ENCODE measurements at regions not wholly inside any gene's neighbourhood (a gene's known extent, or its start where the extent isn't known, plus 50 kb on each side); places are given as distances from the start of the nearest gene placed in this dataset.
"Not testable (repeated sequence)": the region's sequence is repeated elsewhere in the genome, so short reads cannot be mapped to it uniquely, and the experiment has no call there.

DNA sequence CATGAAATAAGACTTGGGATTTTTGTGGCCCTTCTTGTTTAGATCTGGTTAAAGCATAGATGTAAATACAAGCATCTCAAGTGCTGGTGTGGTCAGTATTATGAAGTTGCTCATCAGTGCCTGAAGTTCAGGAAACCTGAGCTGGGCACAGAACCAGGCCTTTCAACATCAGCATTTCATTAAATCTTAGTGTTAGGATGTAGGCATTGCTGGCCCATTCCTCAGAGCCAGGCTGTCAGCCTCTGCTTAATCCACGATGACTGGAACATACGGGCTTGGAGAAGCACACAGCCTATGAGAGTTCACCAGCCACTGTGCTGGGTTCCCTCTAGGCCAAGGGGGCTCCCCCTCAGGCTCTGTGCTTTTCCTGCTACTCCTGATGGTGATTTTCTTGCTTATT, 270.2 kb downstream of the EN1 start:
- TF ChIP-seq POLR2A (IDR thresholded peaks at IDR 0.05), result no peak
- TF ChIP-seq, protein P1, sequence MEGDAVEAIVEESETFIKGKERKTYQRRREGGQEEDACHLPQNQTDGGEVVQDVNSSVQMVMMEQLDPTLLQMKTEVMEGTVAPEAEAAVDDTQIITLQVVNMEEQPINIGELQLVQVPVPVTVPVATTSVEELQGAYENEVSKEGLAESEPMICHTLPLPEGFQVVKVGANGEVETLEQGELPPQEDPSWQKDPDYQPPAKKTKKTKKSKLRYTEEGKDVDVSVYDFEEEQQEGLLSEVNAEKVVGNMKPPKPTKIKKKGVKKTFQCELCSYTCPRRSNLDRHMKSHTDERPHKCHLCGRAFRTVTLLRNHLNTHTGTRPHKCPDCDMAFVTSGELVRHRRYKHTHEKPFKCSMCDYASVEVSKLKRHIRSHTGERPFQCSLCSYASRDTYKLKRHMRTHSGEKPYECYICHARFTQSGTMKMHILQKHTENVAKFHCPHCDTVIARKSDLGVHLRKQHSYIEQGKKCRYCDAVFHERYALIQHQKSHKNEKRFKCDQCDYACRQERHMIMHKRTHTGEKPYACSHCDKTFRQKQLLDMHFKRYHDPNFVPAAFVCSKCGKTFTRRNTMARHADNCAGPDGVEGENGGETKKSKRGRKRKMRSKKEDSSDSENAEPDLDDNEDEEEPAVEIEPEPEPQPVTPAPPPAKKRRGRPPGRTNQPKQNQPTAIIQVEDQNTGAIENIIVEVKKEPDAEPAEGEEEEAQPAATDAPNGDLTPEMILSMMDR (IDR thresholded peaks at IDR 0.05 in 4 of 5, conservative IDR thresholded peaks at IDR 0.05 in 1 of 5), result no peak
- H3K27me3 ChIP-seq, result no peaks in the 10 kb centered on the region
- intact Hi-C loops (cut with DNase I; ENCODE audit: low total_unique reads) (loop anchor here (5.0 kb wide), 1 partner anchor 35 kb away; no protein-coding TSS in a partner anchor), in situ Hi-C loops (cut with MboI; ENCODE audit: low sequenced_read_pairs in 4 of 4) (no loop called here)
- ATAC-seq (peak in 1 of 2 donors; percentile 20), DNase-seq (no peak)
- H3K4me3 ChIP-seq, result no peak overlapping the region
- no peaks in the 10 kb centered on the region for H3K9me3 ChIP-seq
- no peaks in the 10 kb centered on the region for H3K36me3 ChIP-seq
- no peak overlapping the region for H3K27ac ChIP-seq
- H3K4me1 ChIP-seq, result peaks cover 6 to 11% of the 10 kb centered on the region in 2 donors

GRCh38 chr2:118576109-118576855, 271.2 kb downstream of the EN1 start:
- H3K4me3 ChIP-seq, result no peak overlapping the region
- no peak for DNase-seq
- intact Hi-C loops (cut with DNase I; ENCODE audit: low total_unique reads), result loop anchor here (5.0 kb wide), 1 partner anchor 34 kb away; no protein-coding TSS in a partner anchor
- peaks cover 6 to 10% of the 10 kb centered on the region in 2 donors for H3K4me1 ChIP-seq
- H3K27ac ChIP-seq, result no peak overlapping the region
- H3K36me3 ChIP-seq, result no peaks in the 10 kb centered on the region
- no peak for TF ChIP-seq POLR2A (IDR thresholded peaks at IDR 0.05)
- TF ChIP-seq, protein P1 (IDR thresholded peaks at IDR 0.05 in 4 of 5, conservative IDR thresholded peaks at IDR 0.05 in 1 of 5), result no peak
- no peaks in the 10 kb centered on the region for H3K9me3 ChIP-seq
- H3K27me3 ChIP-seq, result no peaks in the 10 kb centered on the region
- ATAC-seq, result no peak
- in situ Hi-C loops (cut with MboI; ENCODE audit: low sequenced_read_pairs in 4 of 4), result no loop called here

GRCh38 chr2:118572380-118572779, 275.1 kb downstream of the EN1 start:
- ATAC-seq; DNase-seq; H3K9me3 ChIP-seq; H3K4me1 ChIP-seq; intact Hi-C loops (cut with DNase I; ENCODE audit: low total_unique reads); H3K4me3 ChIP-seq; H3K27ac ChIP-seq; H3K36me3 ChIP-seq; in situ Hi-C loops (cut with MboI; ENCODE audit: low sequenced_read_pairs in 4 of 4); H3K27me3 ChIP-seq: not testable (repeated sequence)

GRCh38 chr2:118569876-118570535, 277.4 kb downstream of the EN1 start:
- Histone ChIP-seq H3K36me3 (no peaks in the 10 kb centered on the region), H3K4me1 (no peaks in the 10 kb centered on the region), H3K4me3 (no peak overlapping the region), H3K9me3 (no peaks in the 10 kb centered on the region), H3K27ac (no peak overlapping the region), H3K27me3 (no peaks in the 10 kb centered on the region)
- in situ Hi-C loops (cut with MboI; ENCODE audit: low sequenced_read_pairs in 4 of 4) (no loop called here), intact Hi-C loops (cut with DNase I; ENCODE audit: low total_unique reads) (no loop called here)
- ATAC-seq (no peak), DNase-seq (no peak)
- TF ChIP-seq, protein P1 (IDR thresholded peaks at IDR 0.05 in 4 of 5, conservative IDR thresholded peaks at IDR 0.05 in 1 of 5), result no peak
- no peak for TF ChIP-seq POLR2A (IDR thresholded peaks at IDR 0.05)

GRCh38 chr2:118568700-118569099, 278.7 kb downstream of the EN1 start:
- in situ Hi-C loops (cut with MboI; ENCODE audit: low sequenced_read_pairs in 4 of 4), result no loop called here
- DNase-seq, result no peak
- Histone ChIP-seq H3K27ac (no peak overlapping the region), H3K4me3 (no peak overlapping the region), H3K27me3 (no peaks in the 10 kb centered on the region), H3K9me3 (no peaks in the 10 kb centered on the region), H3K4me1 (no peaks in the 10 kb centered on the region), H3K36me3 (no peaks in the 10 kb centered on the region)
- no peak for TF ChIP-seq POLR2A (IDR thresholded peaks at IDR 0.05)
- TF ChIP-seq, protein P1 (IDR thresholded peaks at IDR 0.05 in 4 of 5, conservative IDR thresholded peaks at IDR 0.05 in 1 of 5), result no peak
- intact Hi-C loops (cut with DNase I; ENCODE audit: low total_unique reads), result no loop called here
- no peak for ATAC-seq
